GM18870 (cell line): ENCODE measurements at regions not wholly inside any gene's neighbourhood (a gene's known extent, or its start where the extent isn't known, plus 50 kb on each side); places are given as distances from the start of the nearest gene placed in this dataset.

ENCODE experiments used
- ATAC-seq: cut with Tn5 transposase; IDR thresholded peaks from one replicate; pipeline ENCODE4 v1.9.1; 2021; ENCODE audit warnings: moderate library complexity; ENCODE audit not compliant: unreplicated experiment

DNA sequence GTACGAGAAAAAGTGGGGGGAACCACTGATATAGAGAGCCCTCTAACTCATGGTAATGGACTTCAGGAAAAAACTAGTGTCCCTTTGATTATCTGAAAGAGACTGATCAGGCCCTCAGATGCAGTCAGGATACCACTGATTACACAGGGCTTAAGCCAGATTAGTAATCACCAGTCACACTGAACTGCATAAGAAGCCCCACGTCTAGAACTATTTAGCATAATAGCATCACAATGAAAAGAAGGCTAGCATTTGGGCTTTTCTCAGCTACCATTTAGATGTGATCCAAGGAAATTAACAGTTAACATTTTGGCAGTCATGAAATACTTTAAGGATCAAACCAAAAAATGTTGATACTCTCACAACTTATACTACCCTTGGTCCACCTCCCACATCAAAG lies 813.1 kb upstream of the POU3F3 start:
- ATAC-seq: no peak

DNA sequence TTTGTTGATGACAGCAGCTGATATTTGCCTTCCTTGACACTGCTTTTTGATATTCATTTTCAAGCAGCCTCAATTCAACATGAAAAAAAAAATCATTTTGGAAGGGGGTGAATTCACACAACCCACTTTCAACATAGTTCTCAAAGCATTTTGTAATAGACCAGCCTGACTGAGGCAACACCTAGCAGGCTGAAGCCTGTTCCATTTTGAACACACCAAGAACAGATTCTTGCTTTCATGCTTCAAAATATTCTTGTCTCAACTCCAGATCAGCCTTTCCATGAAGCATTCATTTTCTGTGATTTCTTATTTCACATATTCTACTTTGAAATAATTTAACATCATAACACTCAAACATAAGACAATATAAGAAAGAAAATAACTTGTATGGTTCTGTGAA lies 812.6 kb upstream of the POU3F3 start:
- no peak for ATAC-seq

- ATAC-seq: no peak
These were observed 810.1 kb upstream of the POU3F3 start for GRCh38 chr2:104043864-104044263.

DNA sequence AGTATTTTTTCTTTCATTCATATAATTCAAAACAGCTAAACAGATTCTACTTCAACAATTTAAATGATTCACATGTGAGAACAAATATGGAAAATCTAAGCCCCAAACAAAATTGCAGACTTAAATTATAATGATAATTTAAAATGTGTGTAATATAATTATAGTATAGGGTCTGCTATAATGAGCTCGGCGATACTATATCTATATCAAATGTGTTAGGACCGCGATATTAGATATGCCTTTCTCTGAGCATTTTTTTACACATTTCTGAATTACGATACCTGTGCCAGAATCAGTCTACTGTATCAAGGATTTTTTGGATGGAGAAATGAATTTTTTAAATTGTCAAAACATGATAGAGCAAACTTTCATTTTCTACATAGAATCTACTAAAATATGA lies 808.8 kb upstream of the POU3F3 start:
- ATAC-seq: no peak

DNA sequence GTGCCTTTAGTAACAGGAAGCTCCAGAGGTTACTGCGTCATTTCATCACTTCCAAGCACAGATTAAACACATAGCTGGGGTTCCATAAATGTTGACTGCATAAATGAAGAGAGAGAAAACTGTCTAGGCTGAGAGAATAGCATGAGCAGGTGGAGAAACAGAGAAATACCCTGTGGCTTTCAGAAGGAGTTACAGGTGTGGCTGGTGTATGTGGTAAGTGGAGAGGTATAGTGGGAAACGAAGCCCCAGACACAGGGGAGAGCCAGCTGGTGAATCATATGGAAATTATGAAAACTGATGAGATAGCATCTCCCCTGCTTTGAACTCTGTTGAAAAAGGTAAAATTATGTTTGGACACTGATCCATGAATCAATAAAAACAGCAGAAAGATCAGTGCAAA lies 807.4 kb upstream of the POU3F3 start:
- ATAC-seq: no peak

DNA sequence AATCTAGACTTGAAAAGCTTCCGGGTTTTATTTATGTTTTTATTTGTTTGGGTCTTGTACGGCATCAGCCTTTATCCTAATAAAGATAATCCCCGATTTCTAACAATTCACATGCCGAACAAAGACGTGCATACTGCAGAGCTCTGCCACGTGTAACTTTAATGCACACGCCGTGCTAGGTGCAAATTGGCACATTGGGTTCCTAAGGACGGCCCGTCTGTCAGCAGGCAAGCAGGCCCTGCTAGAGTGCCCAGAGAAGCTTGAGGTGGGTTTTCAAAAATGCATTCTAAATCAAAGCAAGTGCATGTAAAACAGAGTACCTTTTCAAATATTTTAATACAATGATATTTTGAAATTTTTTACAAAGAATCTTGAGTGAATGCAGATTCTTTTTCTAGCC lies 806.4 kb upstream of the POU3F3 start:
- ATAC-seq: no peak

GRCh38 chr2:104049438-104049837 lies 804.5 kb upstream of the POU3F3 start:
- no peak for ATAC-seq

DNA sequence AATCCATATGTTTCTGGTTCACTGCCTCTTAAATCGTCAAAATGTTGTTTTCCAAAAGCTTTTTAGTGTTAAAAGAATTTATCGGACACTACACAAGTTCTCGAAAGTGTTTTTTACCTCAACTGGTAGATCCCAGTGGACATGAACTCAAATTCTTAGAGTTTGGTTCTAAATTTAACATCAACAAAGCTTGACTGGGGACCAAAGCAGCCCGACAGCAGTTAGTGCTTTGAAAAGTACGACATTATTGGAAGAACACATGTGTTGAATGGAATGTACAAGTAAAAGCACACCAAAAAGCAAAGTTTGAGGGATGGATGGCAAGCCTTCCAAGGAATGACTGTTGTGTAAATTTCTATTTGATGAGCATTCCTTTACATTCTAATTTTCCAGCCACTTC lies 803.9 kb upstream of the POU3F3 start:
- ATAC-seq: no peak

- ATAC-seq: no peak
These were observed 803.2 kb upstream of the POU3F3 start for GRCh38 chr2:104050656-104051242.

DNA sequence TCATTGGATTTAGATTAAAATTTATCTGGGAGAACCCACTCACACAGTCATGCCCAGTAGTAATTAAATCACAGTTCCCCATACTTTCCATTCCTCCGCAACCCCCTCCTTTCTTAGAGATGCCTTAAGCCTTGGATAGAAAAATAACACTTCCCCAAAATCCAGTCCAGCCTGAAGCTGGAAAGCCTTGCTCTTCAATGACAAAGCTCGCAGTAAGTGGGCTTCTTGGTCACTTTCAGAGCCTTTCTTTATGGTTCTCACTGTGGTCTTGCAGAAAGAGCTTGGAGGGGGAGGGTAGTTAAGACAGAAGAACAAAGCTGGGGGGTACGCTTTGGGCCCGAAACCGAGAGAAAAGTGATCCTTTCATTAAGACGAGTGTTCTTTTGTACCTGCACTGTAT lies 802.1 kb upstream of the POU3F3 start:
- no peak for ATAC-seq

GRCh38 chr2:104052356-104052755 lies 801.6 kb upstream of the POU3F3 start:
- ATAC-seq: no peak

DNA sequence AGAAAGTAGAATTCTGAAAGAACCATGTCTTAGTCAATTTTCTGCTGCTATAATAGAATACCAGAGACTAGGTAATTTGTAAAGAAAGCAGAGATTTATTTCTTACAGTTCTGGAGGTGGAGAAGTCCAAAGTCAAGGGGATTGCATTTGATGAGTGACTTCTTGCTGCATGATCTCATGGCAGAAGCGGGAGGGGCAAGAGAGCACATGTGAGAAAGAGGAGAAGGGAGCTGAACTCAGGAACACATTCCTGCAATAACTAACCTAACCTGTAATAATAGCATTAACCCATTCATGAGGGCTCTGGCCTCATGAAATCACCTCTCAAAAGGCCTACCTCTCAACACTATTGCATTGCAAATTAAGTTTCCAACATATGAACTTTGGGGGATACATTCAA lies 797.5 kb upstream of the POU3F3 start:
- ATAC-seq: no peak

DNA sequence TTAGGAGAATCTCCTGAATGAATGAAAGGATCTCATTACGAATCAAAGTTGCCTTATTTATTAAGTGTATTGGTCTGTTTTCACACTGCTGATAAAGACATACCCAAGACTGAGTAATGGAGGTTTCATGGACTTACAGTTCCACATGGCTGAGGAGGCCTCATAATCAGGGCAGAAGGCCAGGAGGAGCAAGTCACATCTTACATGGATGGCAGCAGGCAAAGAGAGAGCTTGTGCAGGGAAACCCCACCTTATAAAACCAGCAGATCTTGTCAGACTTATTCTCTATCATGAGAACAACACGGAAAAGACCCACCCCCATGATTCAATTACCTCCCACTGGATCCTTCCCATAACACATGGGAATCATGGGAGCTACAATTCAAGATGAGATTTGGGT lies 785.2 kb upstream of the POU3F3 start:
- no peak for ATAC-seq

DNA sequence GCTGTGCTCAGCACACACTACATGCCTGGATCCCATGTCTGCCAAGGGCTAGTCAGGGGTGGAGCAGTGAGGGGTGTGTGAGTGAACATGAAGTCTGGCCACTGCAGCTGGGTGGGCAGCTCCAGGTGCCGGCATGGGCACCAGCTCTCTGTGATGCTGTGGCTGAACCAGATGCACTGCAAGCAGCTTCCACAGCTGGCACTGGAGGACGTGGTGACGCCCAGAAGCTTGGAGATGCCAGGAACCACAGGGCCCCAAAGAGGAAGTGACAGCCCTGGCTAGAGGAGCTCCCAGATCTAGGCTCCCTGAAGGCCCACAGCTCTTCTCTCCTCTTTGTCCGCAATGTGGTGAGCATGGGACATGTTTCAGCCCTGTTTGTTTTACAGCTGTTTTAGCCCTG lies 776.3 kb upstream of the POU3F3 start:
- ATAC-seq: no peak

DNA sequence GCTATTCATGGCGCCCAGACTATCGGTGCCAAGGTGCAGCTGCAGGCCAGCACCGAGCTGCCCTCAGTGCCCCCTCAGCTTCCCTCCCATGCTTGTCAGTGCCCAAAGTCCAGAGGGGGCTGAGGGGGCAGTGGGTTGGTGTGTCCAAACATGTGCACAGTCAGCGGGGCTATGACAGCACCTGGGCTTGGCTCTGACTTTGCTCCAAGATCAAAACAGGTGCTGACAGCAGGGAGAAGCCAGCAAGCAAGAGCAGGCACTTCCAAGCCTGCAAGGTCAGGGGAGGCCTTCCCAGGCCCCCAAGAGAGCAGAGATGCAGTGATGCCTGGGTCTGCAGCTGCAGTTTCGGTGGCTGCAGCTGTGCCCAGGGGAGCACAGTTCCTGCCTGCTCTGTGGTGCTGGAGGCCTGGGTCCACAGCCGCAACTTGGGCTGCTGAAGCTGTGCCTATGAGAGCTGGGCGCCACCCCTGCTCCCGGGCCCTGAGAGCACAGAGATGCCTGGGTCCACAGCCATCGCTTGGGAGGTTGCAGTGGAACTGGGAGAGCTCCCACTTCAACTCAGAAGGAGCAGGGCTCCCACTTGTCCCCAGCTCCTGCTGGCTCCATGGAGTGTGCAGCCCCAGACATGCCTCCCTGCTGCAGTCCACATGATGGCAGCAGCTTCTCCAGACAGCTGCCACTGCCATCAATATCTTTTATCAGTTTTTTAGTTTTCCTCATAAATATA lies 775.3 kb upstream of the POU3F3 start:
- ATAC-seq: no peak

- ATAC-seq: no peak
These were observed 765.2 kb upstream of the POU3F3 start for GRCh38 chr2:104088745-104089144.

GRCh38 chr2:104090407-104090806 lies 763.5 kb upstream of the POU3F3 start:
- ATAC-seq: no peak

GRCh38 chr2:104091894-104092293 lies 762.0 kb upstream of the POU3F3 start:
- no peak for ATAC-seq

DNA sequence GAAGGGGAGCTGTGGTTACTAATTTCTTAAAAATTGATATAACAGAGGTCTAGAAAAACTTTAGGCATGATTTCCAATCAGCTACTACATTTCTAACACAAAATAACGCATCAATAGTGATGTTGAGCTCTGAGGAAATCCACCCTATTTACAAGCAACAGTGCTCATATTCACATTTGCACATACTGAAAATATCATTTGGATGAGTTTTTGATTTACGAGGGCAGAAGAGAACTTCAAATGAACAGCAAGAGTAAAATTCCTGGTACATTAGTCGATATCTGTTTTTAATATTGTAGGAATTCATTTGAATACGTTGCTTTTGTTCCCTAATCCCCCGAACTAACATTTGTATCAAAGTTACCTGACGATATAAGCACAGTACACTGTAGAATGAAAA lies 761.0 kb upstream of the POU3F3 start:
- no peak for ATAC-seq

DNA sequence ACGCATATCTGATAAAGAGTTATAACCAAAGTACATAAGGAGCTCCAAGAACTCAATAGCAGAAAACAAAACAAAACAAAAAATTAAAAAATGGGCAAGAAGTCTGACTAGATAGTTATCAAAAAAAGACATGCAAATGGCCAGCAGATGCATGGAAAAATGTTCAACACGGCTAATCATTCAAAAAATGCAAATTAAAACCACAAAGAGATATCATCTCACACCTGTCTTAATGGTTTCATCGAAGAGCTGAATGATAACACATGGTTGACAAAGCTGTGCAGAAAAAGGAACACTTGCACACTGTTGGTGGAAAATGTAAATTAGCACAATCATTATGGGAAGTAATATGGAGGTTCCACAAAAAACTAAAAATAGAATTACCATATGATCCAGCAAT lies 751.3 kb upstream of the POU3F3 start:
- no peak for ATAC-seq

- ATAC-seq: no peak
These were observed 744.6 kb upstream of the POU3F3 start for GRCh38 chr2:104109356-104109755.

DNA sequence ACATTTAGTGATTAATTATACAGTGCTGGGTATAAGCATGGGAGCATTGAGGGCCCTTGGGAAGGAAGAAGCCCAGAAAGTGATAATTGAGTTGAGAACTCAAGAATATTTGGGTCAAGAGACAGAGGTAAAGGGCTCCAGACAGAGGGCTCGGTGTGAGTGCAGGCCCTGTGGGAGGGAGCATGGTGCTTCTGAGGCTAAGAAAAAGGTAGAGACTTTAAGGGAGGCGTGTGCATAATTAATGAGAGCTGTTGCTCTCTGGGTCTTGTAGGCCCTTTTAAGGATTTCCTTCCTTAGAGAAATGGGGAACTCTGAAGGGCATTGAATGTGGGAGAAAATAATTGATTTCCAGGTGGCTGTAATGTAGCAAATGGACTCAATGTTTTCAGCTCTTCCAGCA lies 735.0 kb upstream of the POU3F3 start:
- no peak for ATAC-seq

GRCh38 chr2:104120171-104120570 lies 733.7 kb upstream of the POU3F3 start:
- ATAC-seq: no peak
